B cell (primary cell): ENCODE measurements at regions not wholly inside any gene's neighbourhood (a gene's known extent, or its start where the extent isn't known, plus 50 kb on each side); places are given as distances from the start of the nearest gene placed in this dataset.

Experiments used
- ATAC-seq: fragments of 200-7000 bp; cut with Tn5 transposase; one replicate; pipeline ENCODE4 v1.10.0; 2021; ENCODE audit warnings: low read depth, mild to moderate bottlenecking, moderate number of reproducible peaks, moderate library complexity
- CTCF ChIA-PET: fragments of 350-600 bp; sonication (Branson Sonifier 250); formaldehyde crosslinking; loops from one replicate; lab custom pipeline; 2021; ENCODE audit warnings: antibody characterized with exemption, inconsistent platforms; lab: Charles Lee
- POLR2A ChIA-PET: fragments of 350-600 bp; sonication (Branson Sonifier 250); formaldehyde crosslinking; loops from one replicate; lab custom pipeline; 2021; ENCODE audit warnings: antibody characterized with exemption; lab: Charles Lee
- DNase-seq: peaks from one replicate; pipeline ENCODE4 v3.0.0; 2013
- H2AFZ ChIP-seq: 2 replicates; pipeline ENCODE4 v1.6.1; 2012; ENCODE audit warnings: mild to moderate bottlenecking, low read depth, low read length; ENCODE audit not compliant: insufficient read depth, poor library complexity, severe bottlenecking
- H3K27ac ChIP-seq, 2 donors: 1 replicate in 1 of 2; 2 replicates in 1 of 2; pipeline ENCODE4 v1.5.1; 2012 to 2013; ENCODE audit warnings: low read length in 2 of 2, mild to moderate bottlenecking in 2 of 2, moderate library complexity in 1 of 2
- H3K27me3 ChIP-seq, 4 experiments: fragments of 200-600 bp in 1 of 4; sonication (generic) in 1 of 4; replicated peaks in 1 of 4; 1 replicate in 2 of 4; 2 replicates in 2 of 4; pipeline versions ENCODE4 v1.6.1 to v1.7.0; 2013 to 2016; ENCODE audit warnings: low read length in 3 of 4, mild to moderate bottlenecking in 2 of 4, mixed read lengths in 1 of 4, moderate library complexity in 1 of 4; ENCODE audit not compliant: insufficient read depth in 4 of 4, control insufficient read depth in 3 of 4; ENCODE audit errors: control extremely low read depth in 1 of 4
- H3K36me3 ChIP-seq, 2 experiments: replicated peaks in 1 of 2; 1 replicate in 1 of 2; 2 replicates in 1 of 2; pipeline versions ENCODE4 v1.6.1 to v1.7.1; 2013; ENCODE audit warnings: low read length in 1 of 2; ENCODE audit not compliant: insufficient read depth in 2 of 2, control insufficient read depth in 1 of 2; ENCODE audit errors: control extremely low read depth in 1 of 2, extremely low read depth in 1 of 2
- H3K4me1 ChIP-seq, 2 donors: fragments of 200-600 bp in 1 of 2; sonication (generic) in 1 of 2; 1 replicate in 1 of 2; 2 replicates in 1 of 2; pipeline versions ENCODE4 v1.5.1 to v1.6.1; 2013 to 2017; ENCODE audit warnings: low read length in 2 of 2; ENCODE audit not compliant: control insufficient read depth in 2 of 2, insufficient read depth in 2 of 2
- H3K4me2 ChIP-seq: replicated peaks from 2 replicates; pipeline ENCODE3; 2012; ENCODE audit warnings: mild to moderate bottlenecking, low read depth, low read length; ENCODE audit not compliant: poor library complexity, severe bottlenecking
- H3K4me3 ChIP-seq, 5 experiments: fragments of 200-600 bp in 1 of 5; sonication (generic) in 1 of 5; 1 replicate in 3 of 5; 2 replicates in 2 of 5; pipeline versions ENCODE4 v1.5.1 to v1.7.0; 2011 to 2016; ENCODE audit warnings: low read length in 4 of 5, mild to moderate bottlenecking in 4 of 5, low read depth in 2 of 5, control low read depth in 1 of 5, moderate library complexity in 1 of 5; ENCODE audit not compliant: insufficient read depth in 1 of 5; ENCODE audit errors: control extremely low read depth in 1 of 5, extremely low read depth in 1 of 5
- H3K79me2 ChIP-seq: fragments of 200-600 bp; sonication (generic); one replicate; pipeline ENCODE4 v1.6.0; 2016; ENCODE audit warnings: low read length; ENCODE audit not compliant: control insufficient read depth, insufficient read depth
- H3K9ac ChIP-seq: fragments of 200-600 bp; sonication (generic); 2 replicates; pipeline ENCODE4 v1.6.1; 2017; ENCODE audit warnings: mild to moderate bottlenecking, low read length, moderate library complexity
- H3K9me3 ChIP-seq, 3 donors: one replicate each; pipeline versions ENCODE4 v1.6.1 to v1.7.1; 2013; ENCODE audit warnings: low read length in 2 of 3; ENCODE audit not compliant: control insufficient read depth in 2 of 3, insufficient read depth in 1 of 3; ENCODE audit errors: control extremely low read depth in 1 of 3
- H4K20me1 ChIP-seq: 2 replicates; pipeline ENCODE4 v1.6.0; 2012; ENCODE audit warnings: mild to moderate bottlenecking, low read length; ENCODE audit not compliant: insufficient read depth, control insufficient read depth, poor library complexity, severe bottlenecking
- H3K27ac Mint-ChIP-seq: one replicate; pipeline ENCODE4 v1.8.0; 2021; ENCODE audit warnings: mixed read lengths
- H3K27me3 Mint-ChIP-seq: one replicate; pipeline ENCODE4 v1.8.0; 2021; ENCODE audit warnings: mixed read lengths
- H3K4me1 Mint-ChIP-seq: one replicate; pipeline ENCODE4 v1.8.0; 2021; ENCODE audit warnings: mixed read lengths
- H3K4me3 Mint-ChIP-seq: one replicate; pipeline ENCODE4 v1.8.0; 2021; ENCODE audit warnings: mixed read lengths
- H3K9me3 Mint-ChIP-seq: one replicate; pipeline ENCODE4 v1.8.0; 2022; ENCODE audit warnings: mixed read lengths; ENCODE audit not compliant: insufficient read depth
- EZH2 ChIP-seq: IDR thresholded peaks from 2 replicates; pipeline ENCODE4 v1.6.1; 2012; ENCODE audit warnings: borderline replicate concordance, low read depth, mild to moderate bottlenecking, moderate library complexity, low read length; ENCODE audit not compliant: insufficient read depth, poor library complexity, severe bottlenecking
- WGBS: methylation state at CpG from one replicate; pipeline ENCODE4 v1.1.5; 2013; ENCODE audit warnings: missing lambda C conversion rate; ENCODE audit not compliant: insufficient coverage; 5-methylcytosine and 5-hydroxymethylcytosine counted together
- intact Hi-C: fragments of 100-400 bp; cut with micrococcal nuclease; formaldehyde crosslinking; loops from one replicate; pipeline ENCODE4 v1.10.0; 2022
- TF ChIP-seq, protein P1 (sequence below): fragments of 200-600 bp; IDR thresholded peaks from one replicate; pipeline ENCODE4 v1.8.0; 2022; ENCODE audit warnings: antibody characterized with exemption, mild to moderate bottlenecking

GRCh38 chr12:131608740-131609690 lies 101.9 kb upstream of the SFSWAP start:
- H3K9me3 Mint-ChIP-seq, result no peaks in the 10 kb centered on the region
- Histone ChIP-seq H3K4me2 (no peak overlapping the region), H3K27ac (no peak overlapping the region), H3K27me3 (peaks cover 0 to 17% (median 10%) of the 10 kb centered on the region in 4 experiments), H3K9ac (no peak overlapping the region), H3K36me3 (no peaks in the 10 kb centered on the region), H3K4me1 (peaks cover 24 to 30% of the 10 kb centered on the region in 2 donors), H4K20me1 (no peaks in the 10 kb centered on the region), H2AFZ (no peak overlapping the region), H3K79me2 (no peaks in the 10 kb centered on the region), H3K4me3 (no peak overlapping the region), H3K9me3 (peaks cover 0 to 9% (median 0%) of the 10 kb centered on the region in 3 donors)
- ChIA-PET CTCF (interaction anchor here (1.0 to 1.5 kb wide), 3 partner anchors 220 to 222 kb away, joined by 3 to 6 read pairs (median 3); no protein-coding TSS in a partner anchor), POLR2A (no interaction called here)
- peak; percentile 71 for DNase-seq
- H3K27ac Mint-ChIP-seq, result no peak overlapping the region
- no peak for ATAC-seq
- peaks cover 12% of the 10 kb centered on the region for H3K4me1 Mint-ChIP-seq
- no peak overlapping the region for H3K4me3 Mint-ChIP-seq
- intact Hi-C loops, result loop anchor here (10.0 kb wide), 1 partner anchor 226 kb away; no protein-coding TSS in a partner anchor
- peaks cover 44% of the 10 kb centered on the region for H3K27me3 Mint-ChIP-seq
- WGBS, result 44% methylated on average over 7 of the region's 27 CpGs
- TF ChIP-seq EZH2, result no peak
- TF ChIP-seq, protein P1, sequence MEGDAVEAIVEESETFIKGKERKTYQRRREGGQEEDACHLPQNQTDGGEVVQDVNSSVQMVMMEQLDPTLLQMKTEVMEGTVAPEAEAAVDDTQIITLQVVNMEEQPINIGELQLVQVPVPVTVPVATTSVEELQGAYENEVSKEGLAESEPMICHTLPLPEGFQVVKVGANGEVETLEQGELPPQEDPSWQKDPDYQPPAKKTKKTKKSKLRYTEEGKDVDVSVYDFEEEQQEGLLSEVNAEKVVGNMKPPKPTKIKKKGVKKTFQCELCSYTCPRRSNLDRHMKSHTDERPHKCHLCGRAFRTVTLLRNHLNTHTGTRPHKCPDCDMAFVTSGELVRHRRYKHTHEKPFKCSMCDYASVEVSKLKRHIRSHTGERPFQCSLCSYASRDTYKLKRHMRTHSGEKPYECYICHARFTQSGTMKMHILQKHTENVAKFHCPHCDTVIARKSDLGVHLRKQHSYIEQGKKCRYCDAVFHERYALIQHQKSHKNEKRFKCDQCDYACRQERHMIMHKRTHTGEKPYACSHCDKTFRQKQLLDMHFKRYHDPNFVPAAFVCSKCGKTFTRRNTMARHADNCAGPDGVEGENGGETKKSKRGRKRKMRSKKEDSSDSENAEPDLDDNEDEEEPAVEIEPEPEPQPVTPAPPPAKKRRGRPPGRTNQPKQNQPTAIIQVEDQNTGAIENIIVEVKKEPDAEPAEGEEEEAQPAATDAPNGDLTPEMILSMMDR, result peak; percentile 78

DNA sequence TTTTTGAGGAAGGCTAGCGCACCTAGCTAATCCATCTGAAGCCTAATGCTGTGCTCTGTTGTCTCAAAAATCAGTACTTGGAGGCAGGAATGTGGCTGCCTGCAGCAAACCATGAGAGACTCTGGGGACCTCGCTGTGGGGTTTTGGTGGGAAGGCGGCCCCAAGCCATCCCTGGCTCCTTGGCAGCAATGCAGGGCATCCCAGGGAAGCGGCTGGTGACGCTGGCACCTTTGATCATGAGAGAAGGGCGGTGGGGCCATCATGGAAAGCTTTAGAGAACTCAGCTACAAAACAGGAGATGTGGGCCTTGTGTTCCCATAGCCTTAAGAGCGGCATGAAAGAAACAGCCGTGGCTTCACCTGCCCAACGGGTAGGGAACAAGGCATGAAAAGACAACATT lies 101.1 kb upstream of the SFSWAP start:
- H3K4me1 ChIP-seq, result peaks cover 17 to 23% of the 10 kb centered on the region in 2 donors
- H3K27me3 ChIP-seq, result peaks cover 0 to 16% (median 10%) of the 10 kb centered on the region in 4 experiments
- H3K79me2 ChIP-seq, result no peaks in the 10 kb centered on the region
- no peaks in the 10 kb centered on the region for H4K20me1 ChIP-seq
- H3K36me3 ChIP-seq, result no peaks in the 10 kb centered on the region
- WGBS, result 94% methylated on average over 9 of the region's 9 CpGs
- CTCF ChIA-PET, result interaction anchor here (1.2 to 1.5 kb wide), 2 partner anchors 219 to 221 kb away, joined by 3 to 6 read pairs; no protein-coding TSS in a partner anchor
- no peak overlapping the region for H3K4me3 Mint-ChIP-seq
- peaks cover 0 to 4% (median 0%) of the 10 kb centered on the region in 3 donors for H3K9me3 ChIP-seq
- H3K9me3 Mint-ChIP-seq, result no peaks in the 10 kb centered on the region
- H3K9ac ChIP-seq, result no peak overlapping the region
- TF ChIP-seq, protein P1, result no peak
- TF ChIP-seq EZH2, result no peak
- DNase-seq, result no peak
- H2AFZ ChIP-seq, result no peak overlapping the region
- no peak overlapping the region for H3K27ac ChIP-seq
- intact Hi-C loops, result loop anchor here (10.0 kb wide), 1 partner anchor 225 kb away; no protein-coding TSS in a partner anchor
- no peak for ATAC-seq
- POLR2A ChIA-PET, result no interaction called here
- H3K27me3 Mint-ChIP-seq, result peaks cover 40% of the 10 kb centered on the region
- no peak overlapping the region for H3K4me3 ChIP-seq
- H3K4me1 Mint-ChIP-seq, result peaks cover 8% of the 10 kb centered on the region
- H3K27ac Mint-ChIP-seq, result no peak overlapping the region
- H3K4me2 ChIP-seq, result no peak overlapping the region
